T-cell (primary cell): ENCODE measurements at regions not wholly inside any gene's neighbourhood (a gene's known extent, or its start where the extent isn't known, plus 50 kb on each side); places are given as distances from the start of the nearest gene placed in this dataset.

ENCODE experiments used
- ATAC-seq, 4 experiments: fragments of 200-7000 bp in 3 of 4; fragments of 150-1000 bp in 1 of 4; cut with Tn5 transposase; replicated peaks in 1 of 4; 1 replicate in 3 of 4; 2 replicates in 1 of 4; pipeline ENCODE4 v1.10.0; 2021; ENCODE audit warnings: moderate library complexity in 3 of 4, mild to moderate bottlenecking in 2 of 4, moderate number of reproducible peaks in 1 of 4
- CTCF ChIA-PET, 2 donors: fragments of 300-600 bp; sonication (Branson Sonifier 250); formaldehyde crosslinking; loops; one replicate each; lab custom pipeline; 2022; ENCODE audit warnings: antibody characterized with exemption in 2 of 2; lab: Charles Lee
- POLR2A ChIA-PET, 2 donors: fragments of 300-600 bp; sonication (Branson Sonifier 250); formaldehyde crosslinking; loops; one replicate each; lab custom pipeline; 2022; ENCODE audit warnings: antibody characterized with exemption in 2 of 2; lab: Charles Lee
- DNase-seq, 35 experiments: peaks; one replicate each; pipeline versions ENCODE4 v3.0.0 to v3.0.0-alpha.2; 2013 to 2023
- H3K27ac ChIP-seq: one replicate; pipeline ENCODE4 v1.5.1; 2013; ENCODE audit warnings: low read length
- H3K27me3 ChIP-seq, 2 experiments: replicated peaks in 1 of 2; 1 replicate in 1 of 2; 2 replicates in 1 of 2; pipeline versions ENCODE4 v1.6.1 to v1.7.0; 2013; ENCODE audit warnings: low read length in 1 of 2, mixed read lengths in 1 of 2; ENCODE audit not compliant: control insufficient read depth in 2 of 2, insufficient read depth in 2 of 2; ENCODE audit errors: extremely low read depth in 1 of 2
- H3K36me3 ChIP-seq, 2 donors: 1 replicate in 1 of 2; 2 replicates in 1 of 2; pipeline versions ENCODE4 v1.6.1 to v1.7.0; 2013; ENCODE audit warnings: low read length in 1 of 2; ENCODE audit not compliant: control insufficient read depth in 2 of 2, insufficient read depth in 1 of 2; ENCODE audit errors: extremely low read depth in 1 of 2
- H3K4me1 ChIP-seq, 2 experiments: 1 replicate in 1 of 2; 2 replicates in 1 of 2; pipeline versions ENCODE4 v1.6.1 to v1.7.0; 2013; ENCODE audit warnings: low read length in 2 of 2, mixed read lengths in 1 of 2; ENCODE audit not compliant: insufficient read depth in 2 of 2, control insufficient read depth in 1 of 2; ENCODE audit errors: extremely low read depth in 1 of 2
- H3K4me3 ChIP-seq, 2 donors: 1 replicate in 1 of 2; 2 replicates in 1 of 2; pipeline versions ENCODE4 v1.5.1 to v1.7.0; 2013; ENCODE audit warnings: mild to moderate bottlenecking in 2 of 2, low read length in 1 of 2, moderate library complexity in 1 of 2; ENCODE audit not compliant: control insufficient read depth in 1 of 2; ENCODE audit errors: extremely low read depth in 1 of 2
- H3K9me3 ChIP-seq: 2 replicates; pipeline ENCODE4 v1.7.0; 2013
- H3K27ac Mint-ChIP-seq, 2 donors: one replicate each; pipeline ENCODE4 v1.8.0; 2020 to 2021; ENCODE audit warnings: mild to moderate bottlenecking in 2 of 2, mixed read lengths in 2 of 2
- H3K27me3 Mint-ChIP-seq, 2 donors: one replicate each; pipeline ENCODE4 v1.8.0; 2021 to 2022; ENCODE audit warnings: mixed read lengths in 2 of 2
- H3K36me3 Mint-ChIP-seq: one replicate; pipeline ENCODE4 v1.8.0; 2021; ENCODE audit warnings: mixed read lengths
- H3K4me1 Mint-ChIP-seq, 3 donors: one replicate each; pipeline ENCODE4 v1.8.0; 2020 to 2022; ENCODE audit warnings: mixed read lengths in 3 of 3, mild to moderate bottlenecking in 1 of 3
- H3K4me3 Mint-ChIP-seq, 3 donors: one replicate each; pipeline ENCODE4 v1.8.0; 2020 to 2022; ENCODE audit warnings: mild to moderate bottlenecking in 3 of 3, mixed read lengths in 3 of 3, moderate library complexity in 3 of 3
- H3K9me3 Mint-ChIP-seq, 3 donors: one replicate each; pipeline ENCODE4 v1.8.0; 2020 to 2022; ENCODE audit warnings: mixed read lengths in 3 of 3
- WGBS: methylation state at CpG from one replicate; pipeline ENCODE4 v1.1.5; 2013; ENCODE audit warnings: missing lambda C conversion rate; ENCODE audit not compliant: insufficient coverage; 5-methylcytosine and 5-hydroxymethylcytosine counted together

GRCh38 chr2:213202011-213202410 lies 50.6 kb upstream of the IKZF2 start:
- ATAC-seq (no peak), DNase-seq (no peak)
- CTCF ChIA-PET: no interaction called here
- Mint-ChIP-seq H3K27me3 (no peaks in the 10 kb centered on the region), H3K36me3 (no peaks in the 10 kb centered on the region), H3K9me3 (no peaks in the 10 kb centered on the region), H3K4me3 (no peak overlapping the region), H3K27ac (no peak overlapping the region), H3K4me1 (no peaks in the 10 kb centered on the region)
- H3K4me3 ChIP-seq: no peak overlapping the region
- H3K27ac ChIP-seq: no peak overlapping the region
- POLR2A ChIA-PET: no interaction called here
- no peaks in the 10 kb centered on the region for H3K36me3 ChIP-seq
- H3K4me1 ChIP-seq: no peaks in the 10 kb centered on the region
- no peaks in the 10 kb centered on the region for H3K9me3 ChIP-seq
- WGBS: no CpG with 5 or more reads among the region's 4 CpGs
- H3K27me3 ChIP-seq: no peaks in the 10 kb centered on the region

DNA sequence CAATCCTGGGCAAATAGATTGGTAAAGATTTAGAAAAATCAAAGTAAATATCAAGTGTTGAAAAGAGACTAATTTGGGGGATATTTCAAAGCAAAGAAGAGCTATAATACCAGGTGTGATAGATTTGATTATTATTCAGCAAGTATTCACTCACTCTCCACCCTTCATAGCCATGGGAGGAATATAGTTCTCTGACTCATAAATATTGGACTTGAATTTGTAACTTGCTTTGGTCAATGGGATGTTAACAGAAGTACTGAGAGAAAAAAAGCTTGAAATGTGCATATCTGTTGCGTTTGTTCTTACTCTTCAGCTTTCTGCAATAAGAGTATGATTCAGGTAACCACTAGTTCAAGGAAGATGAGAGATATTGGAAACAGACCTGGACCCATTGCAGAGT lies 54.5 kb upstream of the IKZF2 start:
- Histone ChIP-seq H3K27ac (no peak overlapping the region), H3K36me3 (no peaks in the 10 kb centered on the region), H3K4me1 (no peaks in the 10 kb centered on the region), H3K4me3 (no peak overlapping the region), H3K27me3 (no peaks in the 10 kb centered on the region), H3K9me3 (no peaks in the 10 kb centered on the region)
- ATAC-seq (no peak), DNase-seq (no peak)
- Mint-ChIP-seq H3K4me3 (no peak overlapping the region), H3K4me1 (no peaks in the 10 kb centered on the region), H3K36me3 (no peaks in the 10 kb centered on the region), H3K27ac (no peak overlapping the region), H3K9me3 (no peaks in the 10 kb centered on the region), H3K27me3 (no peaks in the 10 kb centered on the region)
- no CpG with 5 or more reads among the region's 1 CpG for WGBS
- ChIA-PET CTCF (interaction anchor here (0.6 kb wide), 2 partner anchors 30 to 639 kb away, joined by 3 to 4 read pairs; no protein-coding TSS in a partner anchor), POLR2A (interaction anchor here in 1 of 2 donors (0.7 kb wide), 1 partner anchor 37 kb away, joined by 3 read pairs; no protein-coding TSS in a partner anchor)

DNA sequence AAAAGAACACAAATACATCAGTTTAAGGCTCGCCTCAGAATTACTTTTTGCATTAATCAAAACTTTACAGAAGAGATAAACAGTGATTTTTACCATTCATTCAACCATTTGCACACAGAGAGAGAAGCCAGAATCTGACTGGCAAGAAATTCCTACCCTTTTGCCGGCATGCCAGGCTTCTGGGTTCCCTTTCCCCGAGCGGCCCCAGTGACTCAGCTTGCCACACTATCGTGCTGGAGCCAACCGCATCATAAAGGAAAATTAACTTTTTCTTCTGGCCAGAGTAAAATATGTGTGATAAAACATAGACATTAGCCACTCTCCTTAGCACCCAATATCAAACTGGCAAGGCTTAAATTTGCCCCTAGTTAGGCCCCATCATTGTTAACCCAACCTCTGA lies 61.8 kb upstream of the IKZF2 start:
- CTCF ChIA-PET: no interaction called here
- H3K36me3 ChIP-seq: no peaks in the 10 kb centered on the region
- no peak for DNase-seq
- H3K4me1 ChIP-seq: no peaks in the 10 kb centered on the region
- no peak overlapping the region for H3K27ac Mint-ChIP-seq
- no peak for ATAC-seq
- H3K27me3 Mint-ChIP-seq: no peaks in the 10 kb centered on the region
- no peak overlapping the region for H3K27ac ChIP-seq
- no peak overlapping the region for H3K4me3 ChIP-seq
- POLR2A ChIA-PET: no interaction called here
- H3K9me3 ChIP-seq: no peaks in the 10 kb centered on the region
- 83% methylated on average over 1 of the region's 6 CpGs for WGBS
- H3K36me3 Mint-ChIP-seq: no peaks in the 10 kb centered on the region
- H3K4me3 Mint-ChIP-seq: no peak overlapping the region
- H3K27me3 ChIP-seq: peaks cover 0 to 3% of the 10 kb centered on the region in 2 experiments
- no peaks in the 10 kb centered on the region for H3K4me1 Mint-ChIP-seq
- H3K9me3 Mint-ChIP-seq: no peaks in the 10 kb centered on the region

DNA sequence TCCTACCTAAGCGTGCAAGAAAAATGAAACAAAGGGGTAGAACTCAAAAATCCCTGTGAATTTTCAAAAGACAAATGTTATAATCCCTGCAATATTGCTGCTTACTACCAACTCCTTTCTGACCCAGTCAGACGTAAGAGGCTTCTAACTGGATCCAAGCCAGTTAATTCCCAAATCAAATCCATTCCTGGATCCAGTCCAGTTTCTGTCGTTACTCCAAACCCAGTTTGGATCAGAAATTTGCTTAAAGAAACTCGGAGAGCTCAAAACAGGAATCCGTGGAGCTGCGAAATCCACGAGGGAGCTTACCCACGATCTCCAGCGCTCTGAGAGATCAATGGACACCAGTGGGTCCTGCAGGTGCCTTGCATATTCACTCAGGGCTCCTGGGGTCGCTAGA lies 62.8 kb upstream of the IKZF2 start:
- H3K4me3 ChIP-seq: no peak overlapping the region
- H3K36me3 ChIP-seq: no peaks in the 10 kb centered on the region
- H3K4me3 Mint-ChIP-seq: no peak overlapping the region
- H3K4me1 ChIP-seq: no peaks in the 10 kb centered on the region
- no peaks in the 10 kb centered on the region for H3K9me3 Mint-ChIP-seq
- H3K27me3 ChIP-seq: peaks cover 0 to 3% of the 10 kb centered on the region in 2 experiments
- no peaks in the 10 kb centered on the region for H3K36me3 Mint-ChIP-seq
- WGBS: 93% methylated on average over 9 of the region's 10 CpGs
- ATAC-seq: no peak
- H3K27me3 Mint-ChIP-seq: no peaks in the 10 kb centered on the region
- H3K27ac Mint-ChIP-seq: no peak overlapping the region
- ChIA-PET POLR2A (no interaction called here), CTCF (no interaction called here)
- no peaks in the 10 kb centered on the region for H3K9me3 ChIP-seq
- H3K27ac ChIP-seq: no peak overlapping the region
- no peaks in the 10 kb centered on the region for H3K4me1 Mint-ChIP-seq
- no peak for DNase-seq

DNA sequence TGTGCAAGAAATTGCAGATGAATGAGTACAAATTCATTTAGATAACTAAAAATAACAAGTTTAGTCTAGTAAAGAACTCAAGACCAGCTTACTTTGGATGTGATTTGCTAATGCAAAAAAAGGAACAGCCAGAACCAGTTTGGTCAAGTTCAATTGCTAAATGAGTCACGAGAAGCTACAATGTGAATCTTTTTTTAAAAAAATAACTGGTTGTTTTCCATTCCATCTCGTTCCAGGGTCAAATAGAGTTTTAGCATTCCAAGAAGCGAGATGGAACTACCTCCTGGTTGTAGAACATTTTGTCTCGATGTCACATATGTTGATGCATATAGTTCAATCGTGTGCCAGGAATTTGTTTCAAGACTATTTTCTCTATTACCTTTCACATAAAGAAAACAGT lies 65.0 kb upstream of the IKZF2 start:
- ATAC-seq: no peak

GRCh38 chr2:213219816-213220215 lies 64.4 kb upstream of the SPAG16 start:
- ChIA-PET CTCF (no interaction called here), POLR2A (no interaction called here)
- Histone ChIP-seq H3K9me3 (no peaks in the 10 kb centered on the region), H3K27me3 (no peaks in the 10 kb centered on the region), H3K4me3 (no peak overlapping the region), H3K4me1 (no peaks in the 10 kb centered on the region), H3K36me3 (no peaks in the 10 kb centered on the region), H3K27ac (no peak overlapping the region)
- Mint-ChIP-seq H3K36me3 (no peaks in the 10 kb centered on the region), H3K4me3 (no peak overlapping the region), H3K4me1 (peaks cover 0 to 2% (median 0%) of the 10 kb centered on the region in 3 donors), H3K27me3 (peaks cover 0 to 6% of the 10 kb centered on the region in 2 donors), H3K27ac (no peak overlapping the region), H3K9me3 (no peaks in the 10 kb centered on the region)
- ATAC-seq (no peak), DNase-seq (no peak)
- no CpG with 5 or more reads among the region's 1 CpG for WGBS

More for the DNA sequence above, 65.0 kb upstream of the IKZF2 start:
- H3K9me3 Mint-ChIP-seq: no peaks in the 10 kb centered on the region
- Histone ChIP-seq H3K27me3 (peaks cover 0 to 3% of the 10 kb centered on the region in 2 experiments), H3K4me3 (no peak overlapping the region), H3K4me1 (no peaks in the 10 kb centered on the region), H3K9me3 (no peaks in the 10 kb centered on the region), H3K36me3 (no peaks in the 10 kb centered on the region), H3K27ac (no peak overlapping the region)
- peaks cover 0 to 2% (median 0%) of the 10 kb centered on the region in 3 donors for H3K4me1 Mint-ChIP-seq
- no peak for DNase-seq
- no peak overlapping the region for H3K4me3 Mint-ChIP-seq
- H3K27ac Mint-ChIP-seq: no peak overlapping the region
- ChIA-PET CTCF (no interaction called here), POLR2A (no interaction called here)
- H3K36me3 Mint-ChIP-seq: no peaks in the 10 kb centered on the region
- 83% methylated on average over 1 of the region's 5 CpGs for WGBS
- H3K27me3 Mint-ChIP-seq: peaks cover 0 to 2% of the 10 kb centered on the region in 2 donors
